ENCODE measurements at regions not wholly inside any gene's neighbourhood (a gene's known extent, or its start where the extent isn't known, plus 50 kb on each side); places are given as distances from the start of the nearest gene placed in this dataset.

DNA sequence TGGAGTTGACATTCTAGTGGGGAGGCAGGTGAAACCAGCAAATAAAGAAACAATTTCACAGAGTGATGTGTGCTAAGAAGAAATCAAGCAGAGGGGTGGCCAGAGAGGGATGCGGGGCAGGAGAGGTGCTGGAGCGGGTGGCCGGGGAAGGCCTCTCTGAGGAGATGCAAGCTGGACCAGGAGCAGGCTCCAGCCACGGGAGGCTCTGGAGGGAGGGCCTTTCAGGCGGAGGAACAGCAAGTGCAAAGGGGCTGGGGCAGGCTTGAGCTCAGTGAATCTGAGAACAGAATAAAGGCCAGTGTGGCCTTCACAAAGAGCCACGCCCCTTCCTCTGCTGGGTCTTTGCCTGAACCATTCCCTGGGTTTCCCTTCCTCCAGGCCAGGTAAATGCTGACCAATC is 73.2 kb upstream of the NEURL1B start:
- ChIA-PET POLR2A (no interaction called here), CTCF (ENCODE audit: low intra/inter-chr PET ratio) (no interaction called here)
- in situ Hi-C loops (cut with MboI), result no loop called here
- no peak overlapping the region; a peak in 1 of 4 replicates for H3K9ac ChIP-seq (ENCODE audit: insufficient read depth in 1 of 2, low read depth in 2 of 2, low read length in 2 of 2)
- H4K20me1 ChIP-seq (replicated peaks; ENCODE audit: control insufficient read depth, insufficient read depth, low read length), result 0 out of 2 replicates have a peak, but pooled peaks cover 9% of the 10 kb centered on the region
- H3K9me3 ChIP-seq (replicated peaks; ENCODE audit: control insufficient read depth, insufficient read depth, low read depth, low read length), result no peaks in the 10 kb centered on the region
- intact Hi-C loops (cut with micrococcal nuclease), result no loop called here
- TF ChIP-seq DDX20 (tag; IDR thresholded peaks at IDR 0.05; ENCODE audit: low read depth) (no peak), RBM25 (IDR thresholded peaks at IDR 0.05; ENCODE audit: low read depth, low read length, severe bottlenecking) (peak; percentile 13)
- WGBS (ENCODE audit: insufficient coverage, low coverage, missing lambda C conversion rate), result 4% methylated on average over 5 of the region's 6 CpGs
- H2AFZ ChIP-seq (ENCODE audit: low read depth, low read length), result no peak overlapping the region
- H3K4me3 ChIP-seq, result no peak overlapping the region
- ATAC-seq (no peak), DNase-seq (ENCODE audit: extremely low read depth in 1 of 4, low spot score in 3 of 4) (no peak), FAIRE-seq (no peak)
- H3K4me2 ChIP-seq (ENCODE audit: insufficient read depth, low read length), result no peak overlapping the region
- H3K36me3 ChIP-seq (ENCODE audit: control insufficient read depth, insufficient read depth, low read length), result no peaks in the 10 kb centered on the region
- no peaks in the 10 kb centered on the region for H3K9me1 ChIP-seq (ENCODE audit: control insufficient read depth, insufficient read depth, low read length)
- H3K27ac ChIP-seq (ENCODE audit: extremely low read depth, low read depth, low read length), result no peak overlapping the region
- peaks cover 6 to 59% of the 10 kb centered on the region in 2 experiments; a peak in 3 of 5 replicates for H3K27me3 ChIP-seq (ENCODE audit: control insufficient read depth in 2 of 2, insufficient read depth in 2 of 2, low read length in 2 of 2)
- no TSS peak for BruUV-seq (replicated peaks)
- no peaks in the 10 kb centered on the region for H3K4me1 ChIP-seq (replicated peaks in 1 of 2; ENCODE audit: control insufficient read depth in 2 of 2, insufficient read depth in 2 of 2, low read length in 2 of 2)
- H3K79me2 ChIP-seq (ENCODE audit: control insufficient read depth, insufficient read depth, low read length), result no peaks in the 10 kb centered on the region

DNA sequence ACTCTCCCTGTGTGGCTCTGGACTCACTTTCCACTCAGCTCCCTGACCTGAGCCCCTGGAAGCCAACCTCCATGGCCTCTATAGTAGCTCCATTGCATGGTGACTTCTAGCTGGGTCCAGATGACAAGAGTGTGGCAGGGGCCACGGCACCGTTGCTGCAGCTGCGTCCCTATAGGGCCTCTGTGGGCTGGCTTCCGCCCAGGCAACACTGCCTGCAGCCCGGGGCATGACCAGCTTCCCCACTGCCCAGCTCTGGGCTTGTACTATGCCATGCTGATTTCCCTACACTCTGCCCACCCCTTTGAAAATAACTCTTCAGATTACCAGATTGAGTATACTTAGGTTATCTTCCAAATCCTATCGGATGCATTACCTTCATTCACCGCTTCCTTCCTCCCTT is 73.8 kb upstream of the NEURL1B start:
- intact Hi-C loops (cut with micrococcal nuclease), result no loop called here
- in situ Hi-C loops (cut with MboI), result no loop called here
- TF ChIP-seq NUFIP1 (IDR thresholded peaks at IDR 0.05; ENCODE audit: partially characterized antibody) (no peak), KDM4B (IDR thresholded peaks at IDR 0.05; ENCODE audit: borderline replicate concordance in 2 of 2, low read depth in 1 of 2) (no peak), ZNF133 (CRISPR knock-in tag; IDR thresholded peaks at IDR 0.05) (no peak)

More for the DNA sequence above, 73.8 kb upstream of the NEURL1B start:
- Histone ChIP-seq H3K9me1 (ENCODE audit: control insufficient read depth, insufficient read depth, low read length) (no peaks in the 10 kb centered on the region), H4K20me1 (replicated peaks; ENCODE audit: control insufficient read depth, insufficient read depth, low read length) (0 out of 2 replicates have a peak, but pooled peaks cover 9% of the 10 kb centered on the region), H3K79me2 (ENCODE audit: control insufficient read depth, insufficient read depth, low read length) (no peaks in the 10 kb centered on the region), H3K27ac (ENCODE audit: extremely low read depth, low read depth, low read length) (no peak overlapping the region), H3K4me2 (ENCODE audit: insufficient read depth, low read length) (no peak overlapping the region), H3K4me1 (replicated peaks in 1 of 2; ENCODE audit: control insufficient read depth in 2 of 2, insufficient read depth in 2 of 2, low read length in 2 of 2) (no peaks in the 10 kb centered on the region), H3K27me3 (ENCODE audit: control insufficient read depth in 2 of 2, insufficient read depth in 2 of 2, low read length in 2 of 2) (peaks cover 6 to 63% of the 10 kb centered on the region in 2 experiments; a peak in 3 of 5 replicates), H3K9ac (ENCODE audit: insufficient read depth in 1 of 2, low read depth in 2 of 2, low read length in 2 of 2) (no peak overlapping the region), H3K36me3 (ENCODE audit: control insufficient read depth, insufficient read depth, low read length) (no peaks in the 10 kb centered on the region), H2AFZ (ENCODE audit: low read depth, low read length) (no peak overlapping the region), H3K9me3 (replicated peaks; ENCODE audit: control insufficient read depth, insufficient read depth, low read depth, low read length) (no peaks in the 10 kb centered on the region), H3K4me3 (no peak overlapping the region)
- no peak for FAIRE-seq
- WGBS (ENCODE audit: insufficient coverage, low coverage, missing lambda C conversion rate), result 1% methylated on average over 6 of the region's 7 CpGs
- no TSS peak for BruUV-seq (replicated peaks)
- ChIA-PET CTCF (ENCODE audit: low intra/inter-chr PET ratio) (no interaction called here), POLR2A (no interaction called here)
- DNase-seq (ENCODE audit: extremely low read depth in 1 of 4, low spot score in 3 of 4), result no peak
- no peak for ATAC-seq
